Activated naive CD8-positive, alpha-beta T cell treated with anti-CD3 and anti-CD28 coated beads, Interleukin-2, amount 10 ng/mL, durations not matched to agents 7 days and 5 days (primary cell): ENCODE measurements at regions not wholly inside any gene's neighbourhood (a gene's known extent, or its start where the extent isn't known, plus 50 kb on each side); places are given as distances from the start of the nearest gene placed in this dataset.
"Not testable (repeated sequence)": the region's sequence is repeated elsewhere in the genome, so short reads cannot be mapped to it uniquely, and the experiment has no call there.

Experiments used
- ATAC-seq: fragments of 150-1000 bp; cut with Tn5 transposase; one replicate; pipeline ENCODE4 v1.10.0; 2021; ENCODE audit warnings: low read depth, moderate library complexity
- POLR2A ChIA-PET: fragments of 350-600 bp; sonication (Branson Sonifier 250); formaldehyde crosslinking; loops from one replicate; lab custom pipeline; 2021; ENCODE audit warnings: antibody characterized with exemption; lab: Charles Lee
- DNase-seq: peaks from one replicate; pipeline ENCODE4 v3.0.0; 2021
- H3K27ac Mint-ChIP-seq: one replicate; pipeline ENCODE4 v1.8.0; 2022; ENCODE audit warnings: mild to moderate bottlenecking, mixed read lengths
- H3K27me3 Mint-ChIP-seq: one replicate; pipeline ENCODE4 v1.8.0; 2022; ENCODE audit warnings: mild to moderate bottlenecking, moderate library complexity, mixed read lengths
- H3K36me3 Mint-ChIP-seq: one replicate; pipeline ENCODE4 v1.8.0; 2021; ENCODE audit warnings: mild to moderate bottlenecking, mixed read lengths
- H3K4me1 Mint-ChIP-seq: one replicate; pipeline ENCODE4 v1.8.0; 2021; ENCODE audit warnings: mixed read lengths
- H3K4me3 Mint-ChIP-seq: one replicate; pipeline ENCODE4 v1.8.0; 2022; ENCODE audit warnings: mild to moderate bottlenecking, moderate library complexity, mixed read lengths
- H3K9me3 Mint-ChIP-seq: one replicate; pipeline ENCODE4 v1.8.0; 2021; ENCODE audit warnings: mixed read lengths

- ATAC-seq (no peak), DNase-seq (no peak)
- H3K4me1 Mint-ChIP-seq, result no peaks in the 10 kb centered on the region
- H3K27ac Mint-ChIP-seq, result no peak overlapping the region
- POLR2A ChIA-PET, result no interaction called here
- no peaks in the 10 kb centered on the region for H3K36me3 Mint-ChIP-seq
- H3K9me3 Mint-ChIP-seq, result no peaks in the 10 kb centered on the region
- H3K27me3 Mint-ChIP-seq, result peaks cover 13% of the 10 kb centered on the region
- H3K4me3 Mint-ChIP-seq, result no peak overlapping the region
These were observed 164.5 kb upstream of the ETV3 start for GRCh38 chr1:157302724-157303123.

GRCh38 chr1:157302199-157302497, 164.0 kb upstream of the ETV3 start:
- H3K27ac Mint-ChIP-seq, result no peak overlapping the region
- no peaks in the 10 kb centered on the region for H3K36me3 Mint-ChIP-seq
- H3K27me3 Mint-ChIP-seq, result peaks cover 17% of the 10 kb centered on the region
- no peak for ATAC-seq
- no peak overlapping the region for H3K4me3 Mint-ChIP-seq
- DNase-seq, result no peak
- no peaks in the 10 kb centered on the region for H3K9me3 Mint-ChIP-seq
- no peaks in the 10 kb centered on the region for H3K4me1 Mint-ChIP-seq
- POLR2A ChIA-PET, result no interaction called here

- POLR2A ChIA-PET, result no interaction called here
- Mint-ChIP-seq H3K4me1 (no peaks in the 10 kb centered on the region), H3K9me3 (no peaks in the 10 kb centered on the region), H3K27ac (no peak overlapping the region), H3K27me3 (peaks cover 21% of the 10 kb centered on the region), H3K4me3 (no peak overlapping the region), H3K36me3 (no peaks in the 10 kb centered on the region)
- ATAC-seq, result no peak
- DNase-seq, result no peak
These were observed 163.4 kb upstream of the ETV3 start for GRCh38 chr1:157301477-157302198.

- DNase-seq, POLR2A ChIA-PET, H3K27ac Mint-ChIP-seq, H3K36me3 Mint-ChIP-seq, H3K4me3 Mint-ChIP-seq, ATAC-seq, H3K4me1 Mint-ChIP-seq, H3K9me3 Mint-ChIP-seq: not testable (repeated sequence)
- H3K27me3 Mint-ChIP-seq, result peaks cover 18% of the 10 kb centered on the region
These were observed 156.4 kb upstream of the ETV3 start for GRCh38 chr1:157294387-157295145.

GRCh38 chr1:157292809-157293564, 154.8 kb upstream of the ETV3 start:
- no peaks in the 10 kb centered on the region for H3K9me3 Mint-ChIP-seq
- no peak overlapping the region for H3K27ac Mint-ChIP-seq
- H3K4me3 Mint-ChIP-seq, result no peak overlapping the region
- DNase-seq, result no peak
- H3K36me3 Mint-ChIP-seq, result no peaks in the 10 kb centered on the region
- no peaks in the 10 kb centered on the region for H3K4me1 Mint-ChIP-seq
- peaks cover 16% of the 10 kb centered on the region for H3K27me3 Mint-ChIP-seq
- POLR2A ChIA-PET, result no interaction called here
- no peak for ATAC-seq

- no peaks in the 10 kb centered on the region for H3K36me3 Mint-ChIP-seq
- no peaks in the 10 kb centered on the region for H3K9me3 Mint-ChIP-seq
- H3K27ac Mint-ChIP-seq, result no peak overlapping the region
- H3K4me3 Mint-ChIP-seq, result no peak overlapping the region
- POLR2A ChIA-PET, result no interaction called here
- peaks cover 13% of the 10 kb centered on the region for H3K27me3 Mint-ChIP-seq
- ATAC-seq, result no peak
- DNase-seq, result no peak
- no peaks in the 10 kb centered on the region for H3K4me1 Mint-ChIP-seq
These were observed 154.1 kb upstream of the ETV3 start for GRCh38 chr1:157292302-157292701.

GRCh38 chr1:157291083-157291482, 152.9 kb upstream of the ETV3 start:
- POLR2A ChIA-PET, result no interaction called here
- H3K27ac Mint-ChIP-seq, result no peak overlapping the region
- no peaks in the 10 kb centered on the region for H3K4me1 Mint-ChIP-seq
- H3K36me3 Mint-ChIP-seq, result no peaks in the 10 kb centered on the region
- ATAC-seq, result no peak
- H3K27me3 Mint-ChIP-seq, result peaks cover 6% of the 10 kb centered on the region
- H3K9me3 Mint-ChIP-seq, result no peaks in the 10 kb centered on the region
- no peak overlapping the region for H3K4me3 Mint-ChIP-seq
- DNase-seq, result no peak

- POLR2A ChIA-PET, result no interaction called here
- H3K27me3 Mint-ChIP-seq, result peaks cover 3% of the 10 kb centered on the region
- H3K9me3 Mint-ChIP-seq, result no peaks in the 10 kb centered on the region
- ATAC-seq, result no peak
- no peak overlapping the region for H3K27ac Mint-ChIP-seq
- no peak overlapping the region for H3K4me3 Mint-ChIP-seq
- H3K36me3 Mint-ChIP-seq, result no peaks in the 10 kb centered on the region
- DNase-seq, result no peak
- H3K4me1 Mint-ChIP-seq, result no peaks in the 10 kb centered on the region
These were observed 151.4 kb upstream of the ETV3 start for GRCh38 chr1:157289424-157290105.

GRCh38 chr1:157288996-157289395, 150.8 kb upstream of the ETV3 start:
- H3K36me3 Mint-ChIP-seq, result no peaks in the 10 kb centered on the region

GRCh38 chr1:157288492-157288891, 150.3 kb upstream of the ETV3 start:
- ATAC-seq (no peak), DNase-seq (no peak)
- Mint-ChIP-seq H3K4me3 (no peak overlapping the region), H3K27me3 (peaks cover 7% of the 10 kb centered on the region), H3K4me1 (no peaks in the 10 kb centered on the region), H3K27ac (no peak overlapping the region), H3K9me3 (no peaks in the 10 kb centered on the region), H3K36me3 (no peaks in the 10 kb centered on the region)
- POLR2A ChIA-PET, result no interaction called here

More at GRCh38 chr1:157288996-157289395, 150.8 kb upstream of the ETV3 start:
- POLR2A ChIA-PET, result no interaction called here
- H3K27me3 Mint-ChIP-seq, result peaks cover 3% of the 10 kb centered on the region
- no peak overlapping the region for H3K4me3 Mint-ChIP-seq
- no peak for DNase-seq
- H3K27ac Mint-ChIP-seq, result no peak overlapping the region
- ATAC-seq, result no peak
- no peaks in the 10 kb centered on the region for H3K9me3 Mint-ChIP-seq
- H3K4me1 Mint-ChIP-seq, result no peaks in the 10 kb centered on the region

GRCh38 chr1:157288006-157288405, 149.8 kb upstream of the ETV3 start:
- POLR2A ChIA-PET, result no interaction called here
- Mint-ChIP-seq H3K36me3 (no peaks in the 10 kb centered on the region), H3K27ac (no peak overlapping the region), H3K27me3 (peaks cover 9% of the 10 kb centered on the region), H3K4me1 (no peaks in the 10 kb centered on the region), H3K4me3 (no peak overlapping the region), H3K9me3 (no peaks in the 10 kb centered on the region)
- no peak for DNase-seq
- ATAC-seq, result no peak

GRCh38 chr1:157287462-157287861, 149.3 kb upstream of the ETV3 start:
- POLR2A ChIA-PET, result no interaction called here
- H3K27me3 Mint-ChIP-seq, result peaks cover 15% of the 10 kb centered on the region

GRCh38 chr1:157286646-157287420, 148.6 kb upstream of the ETV3 start:
- H3K9me3 Mint-ChIP-seq, result no peaks in the 10 kb centered on the region
- H3K36me3 Mint-ChIP-seq, result no peaks in the 10 kb centered on the region
- H3K4me3 Mint-ChIP-seq, result no peak overlapping the region
- H3K27me3 Mint-ChIP-seq, result peaks cover 17% of the 10 kb centered on the region
- ATAC-seq (no peak), DNase-seq (no peak)
- POLR2A ChIA-PET, result no interaction called here
- H3K4me1 Mint-ChIP-seq, result no peaks in the 10 kb centered on the region
- H3K27ac Mint-ChIP-seq, result no peak overlapping the region

More at GRCh38 chr1:157287462-157287861, 149.3 kb upstream of the ETV3 start:
- H3K36me3 Mint-ChIP-seq, result no peaks in the 10 kb centered on the region
- DNase-seq (no peak), ATAC-seq (no peak)
- no peaks in the 10 kb centered on the region for H3K9me3 Mint-ChIP-seq
- no peaks in the 10 kb centered on the region for H3K4me1 Mint-ChIP-seq
- H3K27ac Mint-ChIP-seq, result no peak overlapping the region
- no peak overlapping the region for H3K4me3 Mint-ChIP-seq
